GM18858 (cell line): ENCODE measurements at regions not wholly inside any gene's neighbourhood (a gene's known extent, or its start where the extent isn't known, plus 50 kb on each side); places are given as distances from the start of the nearest gene placed in this dataset.

ENCODE experiments used
- ATAC-seq: cut with Tn5 transposase; IDR thresholded peaks from one replicate; pipeline ENCODE4 v1.9.1; 2021; ENCODE audit not compliant: unreplicated experiment

GRCh38 chr1:235925016-235925415 lies 58.3 kb upstream of the LYST start:
- no peak for ATAC-seq

GRCh38 chr1:235923466-235924021 lies 56.8 kb upstream of the LYST start:
- ATAC-seq: no peak

GRCh38 chr1:235920596-235921375 lies 54.1 kb upstream of the LYST start:
- ATAC-seq: no peak

- ATAC-seq: no peak
Observed at GRCh38 chr1:235919833-235920441, 53.2 kb upstream of the LYST start.

GRCh38 chr1:235919127-235919832 lies 52.6 kb upstream of the LYST start:
- ATAC-seq: no peak

- ATAC-seq: no peak
Observed at GRCh38 chr1:235918465-235918864, 51.8 kb upstream of the LYST start.

GRCh38 chr1:235918032-235918431 lies 51.3 kb upstream of the LYST start:
- ATAC-seq: no peak

GRCh38 chr1:235917267-235917811 lies 50.6 kb upstream of the LYST start:
- peak; percentile 85 for ATAC-seq
